Esophagus (tissue), 2 donors: ENCODE measurements at regions not wholly inside any gene's neighbourhood (a gene's known extent, or its start where the extent isn't known, plus 50 kb on each side); places are given as distances from the start of the nearest gene placed in this dataset.

Experiments
- H3K27ac ChIP-seq, 2 donors: one replicate each; pipeline ENCODE4 v1.5.1; 2013; ENCODE audit warnings: low read depth in 2 of 2, mild to moderate bottlenecking in 2 of 2, inconsistent platforms in 1 of 2, low read length in 1 of 2, moderate library complexity in 1 of 2
- H3K27me3 ChIP-seq, 2 donors: one replicate each; pipeline ENCODE4 v1.6.1; 2013; ENCODE audit warnings: low read length in 2 of 2, control low read depth in 1 of 2, mild to moderate bottlenecking in 1 of 2; ENCODE audit not compliant: insufficient read depth in 2 of 2, control insufficient read depth in 1 of 2
- H3K36me3 ChIP-seq, 2 donors: one replicate each; pipeline ENCODE4 v1.6.1; 2013; ENCODE audit warnings: low read length in 1 of 2; ENCODE audit not compliant: control insufficient read depth in 2 of 2, insufficient read depth in 2 of 2
- H3K4me1 ChIP-seq, 2 donors: one replicate each; pipeline ENCODE4 v1.6.1; 2013; ENCODE audit warnings: low read length in 1 of 2; ENCODE audit not compliant: control insufficient read depth in 2 of 2, insufficient read depth in 2 of 2
- H3K4me3 ChIP-seq, 2 donors: one replicate each; pipeline ENCODE4 v1.5.1; 2013; ENCODE audit warnings: low read length in 2 of 2, mild to moderate bottlenecking in 2 of 2, low read depth in 1 of 2, moderate library complexity in 1 of 2
- H3K9me3 ChIP-seq, 2 donors: one replicate each; pipeline ENCODE4 v1.6.1; 2013; ENCODE audit warnings: mild to moderate bottlenecking in 2 of 2, low read depth in 1 of 2, low read length in 1 of 2, moderate library complexity in 1 of 2; ENCODE audit not compliant: control insufficient read depth in 2 of 2, insufficient read depth in 1 of 2
- WGBS, 2 donors: extraction: QIAGEN DNeasy Blood & Tissue Kit; methylation state at CpG; one replicate each; pipeline ENCODE4 v1.1.7; 2013; 5-methylcytosine and 5-hydroxymethylcytosine counted together
- donor health status: healthy with polysubstance abuse.
- donor health status: Bipolar disorder and iron deficiency.

- H3K4me1 ChIP-seq: peaks cover 3% of the 10 kb centered on the region in 2 donors
These were observed 89.8 kb upstream of the AKR1E2 start for GRCh38 chr10:4736183-4736582.

DNA sequence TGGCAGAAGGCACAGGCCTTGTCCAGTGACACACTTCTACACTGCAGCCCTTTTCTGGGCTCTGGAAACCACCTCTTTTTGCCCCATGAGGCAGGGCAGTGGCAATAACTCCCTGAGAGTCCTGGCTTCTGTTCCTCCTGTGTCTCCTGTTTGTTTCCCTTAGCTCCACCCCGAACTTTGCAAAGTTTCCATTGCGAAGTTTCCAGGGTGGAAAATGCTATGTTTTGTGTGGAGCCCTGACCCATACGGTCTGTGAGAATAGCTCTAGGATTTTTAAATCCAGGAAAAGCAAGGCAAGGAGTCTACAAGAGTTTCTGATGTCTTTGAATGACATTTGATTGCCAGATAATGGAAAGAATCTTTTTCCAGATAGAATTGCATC is 92.2 kb upstream of the AKR1E2 start:
- H3K9me3 ChIP-seq: no peaks in the 10 kb centered on the region
- no peak overlapping the region for H3K4me3 ChIP-seq
- no peaks in the 10 kb centered on the region for H3K27me3 ChIP-seq
- no peaks in the 10 kb centered on the region for H3K36me3 ChIP-seq
- 64 to 88% methylated on average over 3 of the region's 3 CpGs for WGBS, 2 donors
- peak overlapping the region; percentile 93 to 94 for H3K27ac ChIP-seq
- peaks cover 3% of the 10 kb centered on the region in 2 donors for H3K4me1 ChIP-seq

More at GRCh38 chr10:4736183-4736582, 89.8 kb upstream of the AKR1E2 start:
- Histone ChIP-seq H3K27me3 (no peaks in the 10 kb centered on the region), H3K4me3 (no peak overlapping the region), H3K9me3 (no peaks in the 10 kb centered on the region), H3K36me3 (no peaks in the 10 kb centered on the region), H3K27ac (no peak overlapping the region)
- 67 to 81% methylated on average over 7 of the region's 7 CpGs for WGBS, 2 donors

- Histone ChIP-seq H3K4me1 (peaks cover 3% of the 10 kb centered on the region in 2 donors), H3K4me3 (no peak overlapping the region), H3K27ac (peak overlapping the region; percentile 93 to 94), H3K36me3 (no peaks in the 10 kb centered on the region), H3K9me3 (no peaks in the 10 kb centered on the region), H3K27me3 (no peaks in the 10 kb centered on the region)
- 54 to 69% methylated on average over 7 of the region's 7 CpGs for WGBS, 2 donors
These were observed 92.7 kb upstream of the AKR1E2 start for GRCh38 chr10:4733150-4733842.

DNA sequence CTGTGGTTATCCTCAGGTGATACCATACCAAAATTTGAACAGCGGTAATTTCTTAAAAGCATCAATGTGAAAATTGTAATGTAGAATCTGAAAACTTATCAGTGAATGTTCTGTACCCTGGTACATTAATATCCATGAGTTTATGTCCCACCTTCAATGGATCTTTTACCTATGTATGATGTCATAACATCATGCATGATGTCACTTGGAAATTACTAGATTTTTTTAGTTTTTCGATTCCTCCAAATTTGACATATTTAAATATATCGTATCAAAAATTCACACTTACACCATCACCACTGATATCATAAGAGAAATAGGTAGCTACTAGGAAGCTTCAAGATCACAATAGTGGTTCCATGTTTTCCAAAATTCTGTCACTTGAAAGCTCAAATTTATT is 95.0 kb upstream of the AKR1E2 start:
- H3K4me1 ChIP-seq: peaks cover 3% of the 10 kb centered on the region in 2 donors
- H3K4me3 ChIP-seq: no peak overlapping the region
- H3K27ac ChIP-seq: no peak overlapping the region
- no peaks in the 10 kb centered on the region for H3K36me3 ChIP-seq
- no peaks in the 10 kb centered on the region for H3K27me3 ChIP-seq
- WGBS, 2 donors: 95% methylated on average over 3 of the region's 3 CpGs
- no peaks in the 10 kb centered on the region for H3K9me3 ChIP-seq

- Histone ChIP-seq H3K4me3 (no peak overlapping the region), H3K36me3 (no peaks in the 10 kb centered on the region), H3K27me3 (no peaks in the 10 kb centered on the region), H3K4me1 (no peaks in the 10 kb centered on the region), H3K27ac (peak overlapping the region in 1 of 2 donors; percentile 39), H3K9me3 (no peaks in the 10 kb centered on the region)
- WGBS, 2 donors: 32 to 40% methylated on average over 4 of the region's 4 CpGs
These were observed 99.9 kb upstream of the AKR1E2 start for GRCh38 chr10:4725917-4726606.

DNA sequence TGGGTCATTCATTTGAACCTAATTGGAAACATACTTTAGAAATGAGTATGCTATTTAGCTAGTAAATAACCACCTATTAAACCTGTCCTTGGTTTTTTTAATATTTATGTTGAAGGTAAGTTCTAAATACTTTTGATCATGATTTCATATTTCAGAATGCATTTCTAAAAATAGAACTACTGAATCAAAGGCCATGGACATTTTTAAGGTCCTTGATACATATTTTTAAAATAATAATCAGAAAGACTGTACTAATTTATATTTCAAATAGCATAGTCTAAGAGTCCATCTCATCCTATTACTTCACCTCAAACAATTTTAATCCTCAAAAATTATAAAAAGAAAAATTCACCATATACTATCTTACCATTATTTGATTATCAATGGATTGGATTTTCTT is 102.1 kb upstream of the AKR1E2 start:
- Histone ChIP-seq H3K9me3 (no peaks in the 10 kb centered on the region), H3K27ac (no peak overlapping the region), H3K4me1 (no peaks in the 10 kb centered on the region), H3K4me3 (no peak overlapping the region), H3K27me3 (no peaks in the 10 kb centered on the region), H3K36me3 (no peaks in the 10 kb centered on the region)

DNA sequence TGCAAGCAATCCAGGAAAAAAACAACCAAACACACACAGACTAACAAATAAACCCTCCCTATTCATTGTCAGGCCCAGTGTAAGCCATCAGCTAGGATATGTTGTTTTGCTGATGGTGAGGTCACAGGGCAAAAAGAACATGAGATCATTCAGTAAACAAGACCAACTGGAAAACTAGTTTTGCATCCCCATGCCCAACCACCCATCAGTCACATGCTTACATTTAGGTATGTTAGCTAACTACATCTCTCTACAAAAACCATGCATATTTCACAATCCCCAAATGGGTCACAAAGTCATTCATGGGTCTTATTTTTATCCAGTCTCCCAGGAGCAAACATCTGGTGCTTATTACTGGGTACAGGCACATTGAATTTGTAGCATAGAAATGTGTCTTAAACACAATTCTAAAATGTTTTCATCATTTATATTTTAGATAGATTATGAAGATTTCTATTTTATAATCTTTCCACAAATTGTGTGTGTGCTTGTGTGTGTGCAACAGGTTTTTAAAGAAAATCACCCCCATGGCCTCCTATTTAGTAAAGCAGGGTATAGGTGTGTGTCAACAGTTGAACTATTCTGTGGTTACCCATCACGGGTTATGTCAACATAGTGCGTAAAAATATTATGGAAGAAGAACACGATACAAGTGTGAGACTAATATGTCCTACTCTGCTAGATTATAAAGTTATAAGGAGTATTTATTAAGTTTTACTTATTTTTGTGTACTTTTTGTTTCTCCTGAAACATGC is 103.8 kb upstream of the AKR1E2 start:
- 93 to 95% methylated on average over 3 of the region's 3 CpGs for WGBS, 2 donors
- H3K27ac ChIP-seq: no peak overlapping the region
- no peak overlapping the region for H3K4me3 ChIP-seq
- no peaks in the 10 kb centered on the region for H3K27me3 ChIP-seq
- H3K4me1 ChIP-seq: no peaks in the 10 kb centered on the region
- H3K36me3 ChIP-seq: no peaks in the 10 kb centered on the region
- H3K9me3 ChIP-seq: no peaks in the 10 kb centered on the region

GRCh38 chr10:4720463-4720862 is 105.5 kb upstream of the AKR1E2 start:
- Histone ChIP-seq H3K27me3 (no peaks in the 10 kb centered on the region), H3K27ac (no peak overlapping the region), H3K36me3 (no peaks in the 10 kb centered on the region), H3K4me1 (no peaks in the 10 kb centered on the region), H3K4me3 (no peak overlapping the region), H3K9me3 (no peaks in the 10 kb centered on the region)
- WGBS, 2 donors: 3 to 74% methylated on average over 1 of the region's 1 CpG

DNA sequence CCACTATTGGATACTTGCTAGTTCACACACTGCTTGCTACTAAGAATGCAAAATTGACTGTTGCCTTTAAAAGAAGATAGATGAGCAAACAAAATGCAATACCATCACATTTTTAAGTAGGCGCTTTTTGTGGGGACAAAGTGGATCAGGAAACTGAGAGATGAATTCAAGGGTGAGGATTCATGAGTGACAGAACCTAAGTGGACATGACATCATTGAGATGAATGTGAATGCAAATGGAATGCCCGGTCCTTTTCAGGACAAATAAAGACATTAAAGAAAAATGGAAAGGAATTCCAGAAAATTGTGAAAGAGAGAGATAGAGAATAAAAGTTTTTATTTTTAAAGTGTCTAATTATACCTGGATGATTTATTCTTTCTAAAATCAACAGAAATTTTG is 106.3 kb upstream of the AKR1E2 start:
- Histone ChIP-seq H3K4me3 (no peak overlapping the region), H3K27ac (no peak overlapping the region), H3K27me3 (no peaks in the 10 kb centered on the region), H3K4me1 (no peaks in the 10 kb centered on the region), H3K9me3 (no peaks in the 10 kb centered on the region), H3K36me3 (no peaks in the 10 kb centered on the region)
- 91 to 94% methylated on average over 2 of the region's 2 CpGs for WGBS, 2 donors
